ENCODE measurements at regions not wholly inside any gene's neighbourhood (a gene's known extent, or its start where the extent isn't known, plus 50 kb on each side); places are given as distances from the start of the nearest gene placed in this dataset.

DNA sequence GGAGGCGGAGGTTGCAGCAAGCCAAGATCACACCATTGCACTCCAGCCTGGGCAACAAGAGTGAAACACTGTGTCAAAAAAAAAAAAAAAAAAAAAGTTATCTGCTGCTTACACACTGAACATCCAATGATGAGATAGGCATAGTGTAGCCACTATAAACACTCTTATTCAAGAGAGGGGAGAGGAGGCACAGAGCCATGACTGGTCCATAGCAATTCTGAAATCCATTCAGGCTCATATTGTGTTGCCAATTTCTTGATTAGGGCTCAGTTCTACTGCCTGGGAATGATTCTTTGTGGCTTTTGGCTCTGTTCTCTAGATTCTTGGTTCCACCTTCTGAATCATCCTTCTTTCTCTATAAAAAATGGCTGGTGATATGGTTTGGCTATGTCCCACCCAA is 136.1 kb downstream of the ZFP36L2 start:
- Histone ChIP-seq H3K4me2 (no peak overlapping the region), H3K27ac (no peak overlapping the region), H3K9me2 (replicated peaks; ENCODE audit: insufficient read depth) (no peaks in the 10 kb centered on the region), H4K20me1 (ENCODE audit: insufficient read depth, poor library complexity, severe bottlenecking) (no peaks in the 10 kb centered on the region), H3K36me3 (replicated peaks; ENCODE audit: insufficient read depth, low read depth) (no peaks in the 10 kb centered on the region), H2AFZ (no peak overlapping the region), H3K79me2 (no peaks in the 10 kb centered on the region), H3K9me3 (ENCODE audit: low read depth) (no peaks in the 10 kb centered on the region), H3K4me3 (no peak overlapping the region), H3K4me1 (ENCODE audit: insufficient read depth) (peaks cover 40% of the 10 kb centered on the region), H3K27me3 (no peaks in the 10 kb centered on the region)
- no peak for TF ChIP-seq EZH2phosphoT487 (IDR thresholded peaks at IDR 0.05; ENCODE audit: low read depth, severe bottlenecking, unreplicated experiment)
- TF ChIP-seq EZH2 (IDR thresholded peaks at IDR 0.05; ENCODE audit: borderline replicate concordance), result no peak
- TF ChIP-seq CTCF (IDR thresholded peaks at IDR 0.05; ENCODE audit: poor library complexity), result no peak
- no peak for DNase-seq (ENCODE audit: low spot score)
- WGBS (ENCODE audit: low lambda C conversion rate, missing lambda C conversion rate), result 100% methylated on average over 1 of the region's 1 CpG

DNA sequence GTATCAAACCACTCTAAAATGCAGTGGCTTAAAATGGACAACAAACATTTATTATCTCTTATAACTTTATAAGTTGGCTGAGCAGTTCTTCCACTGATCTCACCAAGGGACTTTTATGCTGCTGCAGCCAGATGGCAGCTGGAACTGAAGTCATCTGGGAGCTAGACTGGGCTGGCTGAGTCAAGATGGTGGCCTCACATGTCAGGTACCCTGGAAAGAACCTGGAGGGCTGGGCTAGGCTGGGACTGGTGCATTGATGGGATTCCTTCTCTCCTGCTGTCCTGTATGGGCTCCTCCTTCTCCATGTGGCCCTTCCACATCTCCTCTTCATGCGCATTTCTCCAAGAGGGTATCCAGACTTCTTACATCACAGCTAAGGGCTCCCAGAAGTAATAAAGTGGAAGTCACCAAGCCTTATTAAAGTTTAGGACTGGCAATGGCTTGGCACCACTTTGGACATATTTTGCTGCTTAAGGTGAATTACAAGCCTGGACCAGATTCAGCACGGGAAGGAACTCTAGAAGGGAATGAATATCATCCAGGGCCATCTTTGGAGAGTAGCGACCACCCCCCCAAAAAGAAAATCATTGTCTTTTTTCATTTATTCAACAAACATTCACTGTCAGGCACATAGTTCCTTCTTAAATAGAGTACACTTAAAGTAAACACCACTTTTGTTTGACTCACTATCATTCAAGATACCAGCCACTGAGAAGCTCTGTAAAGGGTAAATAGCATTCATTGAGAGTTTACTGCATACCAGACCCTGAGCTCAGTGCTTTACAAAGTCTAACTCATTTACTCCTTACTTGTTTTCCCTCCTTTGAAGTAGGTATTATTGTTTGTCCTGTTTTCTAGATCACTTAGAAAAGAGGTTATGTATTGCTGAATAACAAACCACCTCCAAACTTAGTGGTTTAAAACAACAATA is 138.0 kb downstream of the ZFP36L2 start:
- TF ChIP-seq CTCF (IDR thresholded peaks at IDR 0.05; ENCODE audit: poor library complexity), result no peak
- no peak for TF ChIP-seq EZH2 (IDR thresholded peaks at IDR 0.05; ENCODE audit: borderline replicate concordance)
- no peak for TF ChIP-seq EZH2phosphoT487 (IDR thresholded peaks at IDR 0.05; ENCODE audit: low read depth, severe bottlenecking, unreplicated experiment)
- no peak overlapping the region for H3K4me2 ChIP-seq
- no peaks in the 10 kb centered on the region for H3K9me2 ChIP-seq (replicated peaks; ENCODE audit: insufficient read depth)
- H3K27ac ChIP-seq, result peak overlapping the region; percentile 95
- H4K20me1 ChIP-seq (ENCODE audit: insufficient read depth, poor library complexity, severe bottlenecking), result no peaks in the 10 kb centered on the region
- peaks cover 58% of the 10 kb centered on the region for H3K4me1 ChIP-seq (ENCODE audit: insufficient read depth)
- no peaks in the 10 kb centered on the region for H3K79me2 ChIP-seq
- H3K27me3 ChIP-seq, result no peaks in the 10 kb centered on the region
- H3K36me3 ChIP-seq (replicated peaks; ENCODE audit: insufficient read depth, low read depth), result no peaks in the 10 kb centered on the region
- H3K9me3 ChIP-seq (ENCODE audit: low read depth), result no peaks in the 10 kb centered on the region
- peak; percentile 8 for DNase-seq (ENCODE audit: low spot score)
- no peak overlapping the region for H3K4me3 ChIP-seq
- H2AFZ ChIP-seq, result no peak overlapping the region
- 59% methylated on average over 3 of the region's 3 CpGs for WGBS (ENCODE audit: low lambda C conversion rate, missing lambda C conversion rate)

DNA sequence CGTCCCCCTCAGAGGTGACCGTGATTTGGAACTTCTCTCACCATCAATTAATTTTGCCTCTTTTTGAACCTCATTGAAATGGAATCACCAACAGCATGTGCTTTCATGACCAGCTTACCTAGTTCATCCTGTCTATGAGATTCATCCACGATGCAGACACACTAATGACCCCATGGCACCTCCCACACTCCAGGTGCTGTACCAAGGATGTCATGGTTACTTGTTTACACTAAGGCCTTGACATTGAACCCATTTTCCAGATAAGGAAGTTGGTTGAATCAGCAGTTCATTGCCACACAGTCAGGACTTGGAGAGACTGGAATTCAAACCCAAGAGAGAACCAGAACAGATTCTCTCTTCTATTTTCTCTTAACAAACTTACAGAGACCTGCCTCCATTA is 139.0 kb downstream of the ZFP36L2 start:
- no peak overlapping the region for H3K4me3 ChIP-seq
- 98% methylated on average over 3 of the region's 3 CpGs for WGBS (ENCODE audit: low lambda C conversion rate, missing lambda C conversion rate)
- H3K4me1 ChIP-seq (ENCODE audit: insufficient read depth), result peaks cover 63% of the 10 kb centered on the region
- no peaks in the 10 kb centered on the region for H4K20me1 ChIP-seq (ENCODE audit: insufficient read depth, poor library complexity, severe bottlenecking)
- no peak for TF ChIP-seq EZH2phosphoT487 (IDR thresholded peaks at IDR 0.05; ENCODE audit: low read depth, severe bottlenecking, unreplicated experiment)
- H3K27me3 ChIP-seq, result no peaks in the 10 kb centered on the region
- H3K9me2 ChIP-seq (replicated peaks; ENCODE audit: insufficient read depth), result no peaks in the 10 kb centered on the region
- H3K36me3 ChIP-seq (replicated peaks; ENCODE audit: insufficient read depth, low read depth), result no peaks in the 10 kb centered on the region
- peak overlapping the region; percentile 95 for H3K27ac ChIP-seq
- H3K4me2 ChIP-seq, result no peak overlapping the region
- no peaks in the 10 kb centered on the region for H3K79me2 ChIP-seq
- no peak overlapping the region for H2AFZ ChIP-seq
- no peaks in the 10 kb centered on the region for H3K9me3 ChIP-seq (ENCODE audit: low read depth)
- no peak for DNase-seq (ENCODE audit: low spot score)

- WGBS (ENCODE audit: low lambda C conversion rate, missing lambda C conversion rate), result 65% methylated on average over 14 of the region's 14 CpGs
- Histone ChIP-seq H4K20me1 (ENCODE audit: insufficient read depth, poor library complexity, severe bottlenecking) (no peaks in the 10 kb centered on the region), H2AFZ (no peak overlapping the region), H3K79me2 (no peaks in the 10 kb centered on the region), H3K4me3 (no peak overlapping the region), H3K4me1 (ENCODE audit: insufficient read depth) (peaks cover 70% of the 10 kb centered on the region), H3K4me2 (no peak overlapping the region), H3K9me2 (replicated peaks; ENCODE audit: insufficient read depth) (no peaks in the 10 kb centered on the region), H3K9me3 (ENCODE audit: low read depth) (no peaks in the 10 kb centered on the region), H3K27ac (peak overlapping the region; percentile 95), H3K36me3 (replicated peaks; ENCODE audit: insufficient read depth, low read depth) (no peaks in the 10 kb centered on the region), H3K27me3 (no peaks in the 10 kb centered on the region)
- no peak for TF ChIP-seq EZH2phosphoT487 (IDR thresholded peaks at IDR 0.05; ENCODE audit: low read depth, severe bottlenecking, unreplicated experiment)
- TF ChIP-seq EZH2 (IDR thresholded peaks at IDR 0.05; ENCODE audit: borderline replicate concordance), result no peak
- TF ChIP-seq CTCF (IDR thresholded peaks at IDR 0.05; ENCODE audit: poor library complexity), result no peak
- peak; percentile 88 for DNase-seq (ENCODE audit: low spot score)
Measured at GRCh38 chr2:43086451-43087221, 139.8 kb downstream of the ZFP36L2 start.
